HG03521 (cell line): ENCODE measurements at regions not wholly inside any gene's neighbourhood (a gene's known extent, or its start where the extent isn't known, plus 50 kb on each side); places are given as distances from the start of the nearest gene placed in this dataset.

ENCODE experiments used
- ATAC-seq: cut with Tn5 transposase; IDR thresholded peaks from one replicate; pipeline ENCODE4 v1.9.1; 2021; ENCODE audit warnings: mild to moderate bottlenecking, moderate library complexity; ENCODE audit not compliant: unreplicated experiment

- no peak for ATAC-seq
Measured at GRCh38 chr6:111984516-111985201, 69.2 kb upstream of the CCN6 start.

- no peak for ATAC-seq
Measured at GRCh38 chr6:111985202-111985731, 68.6 kb upstream of the CCN6 start.

- no peak for ATAC-seq
Measured at GRCh38 chr6:111986651-111987050, 67.3 kb upstream of the CCN6 start.

- ATAC-seq = no peak
Measured at GRCh38 chr6:111987295-111987694, 66.6 kb upstream of the CCN6 start.

- no peak for ATAC-seq
Measured at GRCh38 chr6:111988926-111989325, 65.0 kb upstream of the CCN6 start.

DNA sequence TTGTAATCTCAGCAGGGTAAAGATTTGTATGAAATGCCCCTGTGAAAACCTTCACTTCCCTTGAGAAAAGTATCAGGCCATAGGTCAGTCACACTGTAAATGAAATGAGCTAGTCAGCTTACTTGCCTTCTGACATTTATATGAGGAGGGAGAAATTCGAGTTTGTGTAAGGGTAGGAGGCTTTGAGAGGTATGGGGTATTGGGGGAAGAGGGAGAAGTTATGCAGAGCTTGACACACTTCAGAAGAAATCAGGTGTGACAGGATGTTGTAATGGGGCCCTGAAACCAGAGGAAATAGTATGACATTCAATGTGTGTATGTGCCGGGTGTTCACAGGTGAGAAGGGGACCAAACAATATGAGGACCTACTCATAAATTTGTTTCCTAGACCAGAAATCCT, 64.2 kb upstream of the CCN6 start:
- ATAC-seq = no peak

- ATAC-seq = peak; percentile 57
Measured at GRCh38 chr6:111990214-111990613, 63.7 kb upstream of the CCN6 start.

GRCh38 chr6:111992851-111993250, 61.1 kb upstream of the CCN6 start:
- no peak for ATAC-seq

GRCh38 chr6:111993342-111993741, 60.6 kb upstream of the CCN6 start:
- no peak for ATAC-seq

DNA sequence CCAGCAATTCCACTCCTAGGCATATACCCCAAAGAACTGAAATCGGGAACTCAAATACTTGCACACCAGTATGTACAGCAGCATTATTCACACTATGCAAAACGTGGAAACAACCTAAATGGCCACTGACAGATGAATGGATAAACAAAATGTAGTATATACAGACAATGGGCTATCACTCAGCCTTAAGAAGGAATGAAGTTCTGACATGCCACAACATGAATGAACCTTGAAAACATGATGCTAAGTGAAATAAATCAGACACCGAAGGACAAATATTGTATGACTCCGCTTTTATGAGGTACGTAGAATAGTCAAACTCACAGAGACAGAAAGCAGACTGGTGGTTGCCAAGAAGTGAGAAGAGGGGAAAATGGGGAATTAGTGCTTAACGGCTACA, 59.1 kb upstream of the CCN6 start:
- ATAC-seq = no peak

GRCh38 chr6:111995404-111995803, 58.5 kb upstream of the CCN6 start:
- no peak for ATAC-seq

- ATAC-seq = no peak
Measured at GRCh38 chr6:111996144-111996865, 57.6 kb upstream of the CCN6 start.

- ATAC-seq = no peak
Measured at GRCh38 chr6:111997078-111997852, 56.6 kb upstream of the CCN6 start.

GRCh38 chr6:111997853-111998208, 56.1 kb upstream of the CCN6 start:
- ATAC-seq = no peak

GRCh38 chr6:112002307-112002706, 51.6 kb upstream of the CCN6 start:
- ATAC-seq = no peak
